IPS-18a (cell line): ENCODE measurements at regions not wholly inside any gene's neighbourhood (a gene's known extent, or its start where the extent isn't known, plus 50 kb on each side); places are given as distances from the start of the nearest gene placed in this dataset.

ENCODE experiments used
- H3K27ac ChIP-seq: one replicate; pipeline ENCODE4 v1.5.1; 2013; ENCODE audit warnings: low read length
- H3K27me3 ChIP-seq: one replicate; pipeline ENCODE4 v1.6.1; 2013; ENCODE audit warnings: mild to moderate bottlenecking, low read length; ENCODE audit not compliant: control insufficient read depth, insufficient read depth
- H3K36me3 ChIP-seq: one replicate; pipeline ENCODE4 v1.6.1; 2013; ENCODE audit warnings: low read depth, low read length; ENCODE audit not compliant: control insufficient read depth
- H3K4me1 ChIP-seq: one replicate; pipeline ENCODE4 v1.6.1; 2013; ENCODE audit warnings: low read depth, low read length; ENCODE audit not compliant: control insufficient read depth
- H3K4me3 ChIP-seq: one replicate; pipeline ENCODE4 v1.5.1; 2013; ENCODE audit warnings: low read length
- H3K9ac ChIP-seq: one replicate; pipeline ENCODE4 v1.6.1; 2013; ENCODE audit warnings: mild to moderate bottlenecking, low read length, moderate library complexity
- H3K9me3 ChIP-seq: one replicate; pipeline ENCODE4 v1.6.1; 2013; ENCODE audit warnings: low read depth, low read length; ENCODE audit not compliant: control insufficient read depth

- H3K27me3 ChIP-seq: no peaks in the 10 kb centered on the region
- no peak overlapping the region for H3K9ac ChIP-seq
- no peak overlapping the region for H3K27ac ChIP-seq
- H3K4me1 ChIP-seq: no peaks in the 10 kb centered on the region
- no peaks in the 10 kb centered on the region for H3K9me3 ChIP-seq
- H3K36me3 ChIP-seq: no peaks in the 10 kb centered on the region
- no peak overlapping the region for H3K4me3 ChIP-seq
Measured at GRCh38 chr20:48115502-48115901, 330.2 kb upstream of the SULF2 start.

- H3K4me3 ChIP-seq: no peak overlapping the region
- no peaks in the 10 kb centered on the region for H3K27me3 ChIP-seq
- no peaks in the 10 kb centered on the region for H3K36me3 ChIP-seq
- no peak overlapping the region for H3K27ac ChIP-seq
- H3K9ac ChIP-seq: no peak overlapping the region
- no peaks in the 10 kb centered on the region for H3K4me1 ChIP-seq
- no peaks in the 10 kb centered on the region for H3K9me3 ChIP-seq
Measured at GRCh38 chr20:48107560-48107959, 322.3 kb upstream of the SULF2 start.

DNA sequence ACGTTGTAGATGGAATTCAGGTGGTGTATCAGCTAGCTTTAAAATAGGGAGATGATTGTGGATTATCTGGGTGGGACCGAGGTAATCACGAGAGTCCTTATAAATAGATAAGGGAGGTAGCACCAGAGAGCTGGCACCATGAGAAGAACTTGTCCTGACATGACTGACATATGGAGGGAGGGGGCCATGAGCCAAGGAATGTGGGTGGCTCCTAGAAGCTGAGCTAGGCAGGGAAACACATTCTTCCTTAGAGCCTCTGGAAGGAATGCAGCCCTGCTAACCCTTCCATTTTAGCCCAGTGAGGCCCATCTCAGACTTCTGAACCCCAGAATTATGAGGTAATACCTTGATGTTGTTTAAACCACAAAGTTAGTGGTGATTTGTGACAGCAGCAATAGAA is 321.1 kb upstream of the SULF2 start:
- Histone ChIP-seq H3K27me3 (no peaks in the 10 kb centered on the region), H3K4me3 (no peak overlapping the region), H3K9ac (no peak overlapping the region), H3K36me3 (no peaks in the 10 kb centered on the region), H3K27ac (no peak overlapping the region), H3K4me1 (no peaks in the 10 kb centered on the region), H3K9me3 (no peaks in the 10 kb centered on the region)

DNA sequence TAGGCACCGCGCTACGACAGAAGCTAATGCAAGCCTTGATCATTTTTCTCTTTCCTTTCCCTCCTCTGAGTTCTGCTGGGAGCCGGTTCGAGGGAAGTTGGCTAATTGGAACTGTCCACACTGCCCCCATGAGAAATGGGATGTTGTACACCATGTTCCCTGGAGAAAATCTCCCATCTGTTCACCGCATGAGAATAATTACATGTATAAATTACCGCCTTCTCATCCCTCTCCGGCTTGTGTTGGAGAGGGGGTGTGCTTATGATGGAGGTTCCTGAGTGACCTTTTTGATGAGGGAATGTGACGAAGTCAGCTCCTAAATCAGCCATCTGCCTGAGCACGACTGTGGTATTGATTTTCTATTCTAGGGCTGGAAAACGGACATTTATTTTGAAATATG is 320.2 kb upstream of the SULF2 start:
- Histone ChIP-seq H3K36me3 (no peaks in the 10 kb centered on the region), H3K27ac (no peak overlapping the region), H3K9ac (no peak overlapping the region), H3K4me1 (no peaks in the 10 kb centered on the region), H3K4me3 (no peak overlapping the region), H3K9me3 (no peaks in the 10 kb centered on the region), H3K27me3 (no peaks in the 10 kb centered on the region)

DNA sequence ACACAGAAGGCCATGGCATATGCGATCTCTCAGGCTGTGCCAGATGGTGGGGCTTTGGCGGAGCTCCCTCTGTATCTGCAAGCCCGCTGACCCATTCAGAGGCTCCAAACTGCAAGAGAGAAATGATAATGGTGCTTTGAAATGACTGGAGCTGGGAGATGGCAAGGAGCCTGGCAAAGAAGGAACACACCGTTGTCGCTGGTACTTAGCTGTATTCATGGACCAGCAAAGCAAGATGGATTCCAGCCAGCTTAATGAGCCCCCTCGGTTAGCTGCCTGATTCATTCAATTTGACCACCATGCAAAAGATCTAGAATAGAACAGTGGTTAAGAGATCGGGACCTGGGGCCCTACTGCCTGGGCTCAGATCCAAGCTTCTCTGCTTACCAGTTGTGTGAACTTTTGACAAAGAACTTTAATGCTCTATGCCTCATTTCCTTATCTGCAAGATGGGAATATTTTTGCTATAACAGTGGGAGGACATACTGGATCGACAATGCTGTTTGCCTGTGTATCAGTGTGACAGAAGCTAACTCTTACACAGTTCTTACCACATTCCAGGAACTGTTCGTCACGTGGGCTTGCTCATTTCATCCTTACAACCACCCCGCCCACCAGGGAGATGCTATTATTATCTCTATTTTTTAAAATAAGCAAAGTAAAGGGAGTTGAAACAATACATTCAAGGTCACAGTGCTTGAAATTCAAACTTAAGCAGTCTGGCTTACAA is 317.8 kb upstream of the SULF2 start:
- H3K9me3 ChIP-seq: no peaks in the 10 kb centered on the region
- no peak overlapping the region for H3K9ac ChIP-seq
- H3K4me3 ChIP-seq: no peak overlapping the region
- no peak overlapping the region for H3K27ac ChIP-seq
- H3K27me3 ChIP-seq: no peaks in the 10 kb centered on the region
- H3K4me1 ChIP-seq: no peaks in the 10 kb centered on the region
- H3K36me3 ChIP-seq: no peaks in the 10 kb centered on the region

DNA sequence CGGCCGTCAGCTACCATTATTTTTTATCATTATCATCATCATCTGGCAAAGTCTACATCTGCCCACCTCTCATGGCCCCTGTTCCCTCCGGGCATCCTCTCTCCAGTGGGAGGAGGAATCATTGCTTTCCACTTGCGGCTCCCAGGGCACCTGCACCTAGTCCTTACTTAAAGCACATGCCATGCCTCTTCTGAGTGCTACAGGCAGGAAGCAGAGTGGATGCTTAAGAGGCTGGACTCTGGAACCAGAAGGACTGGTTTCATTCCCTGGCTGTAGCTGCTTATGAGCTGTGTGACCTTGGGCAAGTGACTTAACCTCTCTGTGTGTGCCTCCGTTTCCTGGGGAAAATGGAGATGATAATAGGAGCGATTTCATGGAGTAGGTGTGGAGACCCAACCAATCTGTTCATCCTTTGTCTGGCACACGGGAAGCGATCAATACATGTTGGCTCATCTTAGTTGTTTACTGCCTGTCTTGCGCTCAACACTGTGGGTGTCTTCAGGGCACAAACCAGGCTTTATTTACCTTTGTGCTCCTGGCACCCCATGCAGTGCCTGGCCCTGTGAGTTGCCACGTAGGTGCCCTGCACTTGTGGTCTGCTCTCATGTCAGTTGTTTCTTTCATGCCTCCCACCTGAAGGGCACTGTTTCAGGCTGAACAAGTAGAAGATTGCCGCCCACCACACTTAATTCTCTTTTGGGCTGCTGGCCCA is 317.0 kb upstream of the SULF2 start:
- Histone ChIP-seq H3K4me3 (no peak overlapping the region), H3K4me1 (no peaks in the 10 kb centered on the region), H3K27me3 (no peaks in the 10 kb centered on the region), H3K9ac (no peak overlapping the region), H3K9me3 (no peaks in the 10 kb centered on the region), H3K27ac (no peak overlapping the region), H3K36me3 (no peaks in the 10 kb centered on the region)

GRCh38 chr20:48100483-48100882 is 315.2 kb upstream of the SULF2 start:
- Histone ChIP-seq H3K36me3 (no peaks in the 10 kb centered on the region), H3K4me3 (no peak overlapping the region), H3K4me1 (no peaks in the 10 kb centered on the region), H3K27ac (no peak overlapping the region), H3K27me3 (no peaks in the 10 kb centered on the region), H3K9me3 (no peaks in the 10 kb centered on the region), H3K9ac (no peak overlapping the region)

- H3K4me1 ChIP-seq: no peaks in the 10 kb centered on the region
- H3K27me3 ChIP-seq: no peaks in the 10 kb centered on the region
- no peaks in the 10 kb centered on the region for H3K36me3 ChIP-seq
- H3K9me3 ChIP-seq: no peaks in the 10 kb centered on the region
- H3K4me3 ChIP-seq: no peak overlapping the region
- no peak overlapping the region for H3K9ac ChIP-seq
- H3K27ac ChIP-seq: no peak overlapping the region
Measured at GRCh38 chr20:48098866-48099265, 313.6 kb upstream of the SULF2 start.

- Histone ChIP-seq H3K36me3 (no peaks in the 10 kb centered on the region), H3K9ac (no peak overlapping the region), H3K4me3 (no peak overlapping the region), H3K27ac (no peak overlapping the region), H3K9me3 (no peaks in the 10 kb centered on the region), H3K27me3 (no peaks in the 10 kb centered on the region), H3K4me1 (no peaks in the 10 kb centered on the region)
Measured at GRCh38 chr20:48098099-48098498, 312.8 kb upstream of the SULF2 start.

DNA sequence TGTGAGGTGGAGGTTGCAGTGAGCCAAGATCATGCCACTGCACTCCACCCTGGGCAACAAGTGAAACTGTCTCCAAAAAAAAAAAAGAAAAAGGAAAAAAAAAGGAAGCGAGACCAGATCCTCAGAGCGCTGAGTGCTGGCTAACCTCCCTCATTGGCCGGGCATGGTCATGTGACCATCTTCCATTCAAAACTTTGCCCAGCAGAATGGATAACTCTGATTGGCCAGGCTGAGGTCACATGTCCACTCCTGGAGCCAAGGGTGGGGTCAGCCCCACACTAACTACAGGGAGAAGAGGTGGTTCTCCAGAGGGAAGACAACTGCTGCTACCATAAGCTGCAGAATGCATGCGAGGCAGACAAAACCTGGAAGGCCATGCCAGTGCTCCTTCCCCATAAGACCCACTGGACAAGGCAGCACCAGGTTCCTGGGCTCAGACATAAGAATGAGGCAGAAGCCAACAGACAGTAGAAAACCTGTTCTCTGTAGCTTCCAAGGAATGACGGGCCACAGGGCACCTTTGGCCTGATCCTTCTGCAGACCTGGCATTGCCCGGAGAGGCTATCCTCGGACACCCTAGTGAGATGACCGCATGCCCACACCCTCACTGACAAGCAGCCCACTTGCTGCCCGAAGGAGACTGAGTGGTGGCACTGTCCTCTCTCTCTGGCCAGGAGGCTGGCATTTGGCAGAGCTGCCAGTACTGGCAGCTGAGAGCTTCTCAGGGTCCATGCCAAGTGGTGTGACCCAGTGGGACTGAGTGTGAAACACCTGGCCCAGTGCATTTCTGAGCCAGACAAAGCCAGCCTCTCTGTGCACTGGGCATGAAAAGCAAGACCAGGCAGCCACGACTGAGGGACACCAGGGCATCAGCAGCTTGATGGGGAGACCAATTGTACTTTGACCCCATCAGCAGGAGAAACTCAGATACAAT is 311.9 kb upstream of the SULF2 start:
- no peaks in the 10 kb centered on the region for H3K9me3 ChIP-seq
- no peak overlapping the region for H3K4me3 ChIP-seq
- no peaks in the 10 kb centered on the region for H3K27me3 ChIP-seq
- no peak overlapping the region for H3K27ac ChIP-seq
- no peak overlapping the region for H3K9ac ChIP-seq
- H3K4me1 ChIP-seq: no peaks in the 10 kb centered on the region
- H3K36me3 ChIP-seq: no peaks in the 10 kb centered on the region

GRCh38 chr20:48096212-48096875 is 311.1 kb upstream of the SULF2 start:
- no peak overlapping the region for H3K4me3 ChIP-seq
- H3K36me3 ChIP-seq: no peaks in the 10 kb centered on the region
- H3K27me3 ChIP-seq: no peaks in the 10 kb centered on the region
- no peaks in the 10 kb centered on the region for H3K9me3 ChIP-seq
- H3K4me1 ChIP-seq: no peaks in the 10 kb centered on the region
- H3K27ac ChIP-seq: no peak overlapping the region
- no peak overlapping the region for H3K9ac ChIP-seq
